Right lobe of liver (tissue), 6 donors: ENCODE measurements at regions not wholly inside any gene's neighbourhood (a gene's known extent, or its start where the extent isn't known, plus 50 kb on each side); places are given as distances from the start of the nearest gene placed in this dataset.
A peak's percentile ranks its signal among the peaks of the same experiment; 100 is the strongest.

Source experiments
- ATAC-seq, 4 donors: fragments of 200-7000 bp; cut with Tn5 transposase; one replicate each; pipeline ENCODE4 v1.9.1; 2020; ENCODE audit warnings: mild to moderate bottlenecking in 4 of 4, moderate library complexity in 4 of 4
- DNase-seq, 3 donors: peaks; one replicate each; pipeline ENCODE4 v3.0.0-alpha.2; 2020
- H3K27ac ChIP-seq, 3 donors: fragments of 200-600 bp; one replicate each; pipeline ENCODE4 v1.8.0; 2022
- H3K27me3 ChIP-seq, 2 donors: fragments of 200-600 bp; one replicate each; pipeline ENCODE4 v1.8.0; 2022
- H3K36me3 ChIP-seq, 4 donors: fragments of 200-600 bp; sonication (generic) in 1 of 4; one replicate each; pipeline versions ENCODE4 v1.5.1 to v1.8.0; 2017 to 2022; ENCODE audit warnings: control low read depth in 1 of 4
- H3K4me1 ChIP-seq, 4 donors: fragments of 200-600 bp; sonication (generic) in 1 of 4; one replicate each; pipeline versions ENCODE4 v1.5.1 to v1.8.0; 2017 to 2022; ENCODE audit warnings: control low read depth in 1 of 4
- H3K4me3 ChIP-seq, 3 donors: fragments of 200-600 bp; one replicate each; pipeline ENCODE4 v1.8.0; 2022
- H3K9me3 ChIP-seq, 4 donors: fragments of 200-600 bp; sonication (generic) in 1 of 4; one replicate each; pipeline versions ENCODE4 v1.5.1 to v1.8.0; 2017 to 2022; ENCODE audit warnings: control low read depth in 1 of 4
- CTCF ChIP-seq, 4 donors: fragments of 200-600 bp in 3 of 4; fragments of 450-650 bp in 1 of 4; IDR thresholded peaks; one replicate each; pipeline versions ENCODE4 v1.5.1 to v1.8.0; 2016 to 2022; ENCODE audit warnings: antibody characterized with exemption in 4 of 4, mild to moderate bottlenecking in 2 of 4
- POLR2A ChIP-seq: fragments of 450-650 bp; IDR thresholded peaks from one replicate; pipeline ENCODE4 v1.6.1; 2017; ENCODE audit warnings: antibody characterized with exemption, mild to moderate bottlenecking
- WGBS: methylation state at CpG from one replicate; pipeline ENCODE4 v1.1.6; 2018; ENCODE audit warnings: low coverage, low lambda C conversion rate; ENCODE audit not compliant: insufficient coverage; ENCODE audit errors: missing lambda C conversion rate; 5-methylcytosine and 5-hydroxymethylcytosine counted together
- intact Hi-C, 2 donors: fragments of 100-400 bp; cut with DNase I; formaldehyde crosslinking; loops; one replicate each; pipeline versions ENCODE4 v1.11.2 to v1.14.1; 2022
- donor health status: DM: no; HTN: yes; CAD: no.
- donor health status: DM: no; HTN: no; CAD: no.
- donor health status: DM: no; HTN: no; CAD: no.
- donor health status: DM: no; HTN: yes; CAD: no.
- donor health status: DM: no; HTN: yes; CAD: no.

GRCh38 chr1:30087465-30087864 is 635.9 kb downstream of the MATN1 start:
- intact Hi-C loops, result no loop called here
- no peak overlapping the region for H3K27ac ChIP-seq
- no peak for DNase-seq
- ATAC-seq, result no peak
- H3K4me1 ChIP-seq, result no peaks in the 10 kb centered on the region
- H3K36me3 ChIP-seq, result no peaks in the 10 kb centered on the region
- H3K9me3 ChIP-seq, result peaks cover 0 to 5% (median 2%) of the 10 kb centered on the region in 4 donors
- H3K4me3 ChIP-seq, result no peak overlapping the region
- 35% methylated on average over 6 of the region's 6 CpGs for WGBS
- no peaks in the 10 kb centered on the region for H3K27me3 ChIP-seq
- TF ChIP-seq POLR2A (no peak), CTCF (IDR thresholded peaks at IDR 0.05) (peak in 2 of 4 donors; percentile 10 to 21)

GRCh38 chr1:30085811-30086770 is 637.3 kb downstream of the MATN1 start:
- no peaks in the 10 kb centered on the region for H3K4me1 ChIP-seq
- no peaks in the 10 kb centered on the region for H3K27me3 ChIP-seq
- H3K36me3 ChIP-seq, result no peaks in the 10 kb centered on the region
- no peak overlapping the region for H3K4me3 ChIP-seq
- peak; percentile 4 to 54 (median 49) for ATAC-seq
- WGBS, result 11% methylated on average over 26 of the region's 45 CpGs
- TF ChIP-seq POLR2A (no peak), CTCF (IDR thresholded peaks at IDR 0.05) (peak; percentile 37 to 61 (median 50))
- no peaks in the 10 kb centered on the region for H3K9me3 ChIP-seq
- H3K27ac ChIP-seq, result no peak overlapping the region
- peak in 1 of 3 donors; percentile 44 for DNase-seq
- intact Hi-C loops, result no loop called here

GRCh38 chr1:30084909-30085571 is 638.3 kb downstream of the MATN1 start:
- Histone ChIP-seq H3K4me3 (no peak overlapping the region), H3K27ac (no peak overlapping the region), H3K4me1 (no peaks in the 10 kb centered on the region), H3K9me3 (no peaks in the 10 kb centered on the region), H3K27me3 (no peaks in the 10 kb centered on the region), H3K36me3 (no peaks in the 10 kb centered on the region)
- intact Hi-C loops, result no loop called here
- TF ChIP-seq CTCF (IDR thresholded peaks at IDR 0.05), result no peak
- no peak for TF ChIP-seq POLR2A
- DNase-seq (no peak), ATAC-seq (no peak)
- 64% methylated on average over 8 of the region's 12 CpGs for WGBS

- H3K27ac ChIP-seq, result peak overlapping the region in 2 of 3 donors; percentile 18 to 28
- no peak for DNase-seq
- no peaks in the 10 kb centered on the region for H3K9me3 ChIP-seq
- H3K4me3 ChIP-seq, result no peak overlapping the region
- peak; percentile 37 to 76 (median 46) for ATAC-seq
- no peaks in the 10 kb centered on the region for H3K27me3 ChIP-seq
- no peaks in the 10 kb centered on the region for H3K4me1 ChIP-seq
- H3K36me3 ChIP-seq, result no peaks in the 10 kb centered on the region
- 22% methylated on average over 4 of the region's 11 CpGs for WGBS
- TF ChIP-seq CTCF (IDR thresholded peaks at IDR 0.05) (no peak), POLR2A (no peak)
- intact Hi-C loops, result no loop called here
Observed at GRCh38 chr1:30083800-30084464, 639.5 kb downstream of the MATN1 start.
